Esophagus squamous epithelium (tissue), 5 donors: ENCODE measurements at regions not wholly inside any gene's neighbourhood (a gene's known extent, or its start where the extent isn't known, plus 50 kb on each side); places are given as distances from the start of the nearest gene placed in this dataset.

Source experiments
- DNase-seq: peaks from one replicate; lab custom pipeline; 2025; lab: John Stamatoyannopoulos, UW
- H3K27ac ChIP-seq, 4 donors: fragments of 200-600 bp; sonication (generic); one replicate each; pipeline ENCODE4 v1.5.1; 2016 to 2019; ENCODE audit warnings: mild to moderate bottlenecking in 1 of 4
- H3K27me3 ChIP-seq, 4 donors: fragments of 200-600 bp; sonication (generic); 1 replicate in 3 of 4; 2 replicates in 1 of 4; pipeline versions ENCODE4 v1.5.1 to v1.6.0; 2017 to 2021; ENCODE audit warnings: antibody characterized with exemption in 1 of 4
- H3K36me3 ChIP-seq, 3 donors: fragments of 200-600 bp; sonication (generic); one replicate each; pipeline ENCODE4 v1.5.1; 2016 to 2019
- H3K4me1 ChIP-seq, 3 donors: fragments of 200-600 bp; sonication (generic); one replicate each; pipeline ENCODE4 v1.5.1; 2017 to 2019
- H3K4me3 ChIP-seq, 4 donors: fragments of 200-600 bp; sonication (generic); 1 replicate in 3 of 4; 2 replicates in 1 of 4; pipeline ENCODE4 v1.5.1; 2016 to 2019; ENCODE audit warnings: mild to moderate bottlenecking in 2 of 4, moderate library complexity in 1 of 4
- H3K9me3 ChIP-seq, 3 donors: fragments of 200-600 bp; sonication (generic); one replicate each; pipeline ENCODE4 v1.5.1; 2016 to 2019
- CTCF ChIP-seq, 6 experiments: fragments of 450-650 bp in 4 of 6; fragments of 200-600 bp in 2 of 6; sonication (generic) in 2 of 6; IDR thresholded peaks; one replicate each; pipeline ENCODE4 v1.5.1; 2016 to 2019; ENCODE audit warnings: antibody characterized with exemption in 6 of 6, mild to moderate bottlenecking in 4 of 6, moderate library complexity in 4 of 6
- POLR2A ChIP-seq, 4 donors: fragments of 450-650 bp; IDR thresholded peaks; one replicate each; pipeline ENCODE4 v1.6.1; 2017; ENCODE audit warnings: antibody characterized with exemption in 4 of 4, mild to moderate bottlenecking in 4 of 4, moderate library complexity in 3 of 4
- WGBS, 2 donors: methylation state at CpG; one replicate each; pipeline ENCODE4 v1.1.5; 2018; 5-methylcytosine and 5-hydroxymethylcytosine counted together
- intact Hi-C: fragments of 100-400 bp; cut with DNase I; formaldehyde crosslinking; loops from one replicate; pipeline ENCODE4 v1.15.0; 2022
- donor health status: DM: yes; HTN: yes; CAD: no.

GRCh38 chr4:144556636-144557035 lies 89.3 kb upstream of the HHIP start:
- Histone ChIP-seq H3K4me1 (no peaks in the 10 kb centered on the region), H3K9me3 (no peaks in the 10 kb centered on the region), H3K27me3 (no peaks in the 10 kb centered on the region), H3K4me3 (no peak overlapping the region), H3K27ac (no peak overlapping the region), H3K36me3 (no peaks in the 10 kb centered on the region)
- TF ChIP-seq POLR2A (IDR thresholded peaks at IDR 0.05) (no peak), CTCF (IDR thresholded peaks at IDR 0.05) (no peak)
- DNase-seq, result no peak
- WGBS, 2 donors, result 35 to 57% methylated on average over 1 of the region's 1 CpG
- intact Hi-C loops, result no loop called here

GRCh38 chr4:144557404-144557803 lies 88.6 kb upstream of the HHIP start:
- H3K9me3 ChIP-seq, result no peaks in the 10 kb centered on the region
- no peaks in the 10 kb centered on the region for H3K36me3 ChIP-seq
- no peak for DNase-seq
- H3K27me3 ChIP-seq, result no peaks in the 10 kb centered on the region
- H3K27ac ChIP-seq, result no peak overlapping the region
- intact Hi-C loops, result no loop called here
- no peaks in the 10 kb centered on the region for H3K4me1 ChIP-seq
- no peak overlapping the region for H3K4me3 ChIP-seq
- 64 to 74% methylated on average over 1 of the region's 1 CpG for WGBS, 2 donors
- TF ChIP-seq CTCF (IDR thresholded peaks at IDR 0.05), result no peak

- no peaks in the 10 kb centered on the region for H3K36me3 ChIP-seq
- intact Hi-C loops, result no loop called here
- no peak for TF ChIP-seq CTCF (IDR thresholded peaks at IDR 0.05)
- no peak for TF ChIP-seq POLR2A (IDR thresholded peaks at IDR 0.05)
- H3K9me3 ChIP-seq, result no peaks in the 10 kb centered on the region
- 24 to 52% methylated on average over 8 to 9 of the region's 10 CpGs for WGBS, 2 donors
- no peak overlapping the region for H3K4me3 ChIP-seq
- H3K4me1 ChIP-seq, result no peaks in the 10 kb centered on the region
- no peak for DNase-seq
- H3K27me3 ChIP-seq, result no peaks in the 10 kb centered on the region
- H3K27ac ChIP-seq, result no peak overlapping the region
These were observed 83.8 kb upstream of the HHIP start for GRCh38 chr4:144562019-144562705.

- no peaks in the 10 kb centered on the region for H3K9me3 ChIP-seq
- no peaks in the 10 kb centered on the region for H3K27me3 ChIP-seq
- 32 to 37% methylated on average over 3 of the region's 3 CpGs for WGBS, 2 donors
- TF ChIP-seq POLR2A (IDR thresholded peaks at IDR 0.05) (no peak), CTCF (IDR thresholded peaks at IDR 0.05) (no peak)
- H3K36me3 ChIP-seq, result no peaks in the 10 kb centered on the region
- no peak overlapping the region for H3K4me3 ChIP-seq
- intact Hi-C loops, result no loop called here
- no peaks in the 10 kb centered on the region for H3K4me1 ChIP-seq
- H3K27ac ChIP-seq, result no peak overlapping the region
- DNase-seq, result no peak
These were observed 81.6 kb upstream of the HHIP start for GRCh38 chr4:144564358-144564757.

GRCh38 chr4:144565527-144566195 lies 80.3 kb upstream of the HHIP start:
- no peak overlapping the region for H3K27ac ChIP-seq
- TF ChIP-seq POLR2A (IDR thresholded peaks at IDR 0.05), result no peak
- TF ChIP-seq CTCF (IDR thresholded peaks at IDR 0.05), result no peak
- 71 to 78% methylated on average over 4 of the region's 4 CpGs for WGBS, 2 donors

More at GRCh38 chr4:144565527-144566195, 80.3 kb upstream of the HHIP start:
- DNase-seq, result no peak
- Histone ChIP-seq H3K4me1 (no peaks in the 10 kb centered on the region), H3K4me3 (no peak overlapping the region), H3K36me3 (no peaks in the 10 kb centered on the region), H3K9me3 (no peaks in the 10 kb centered on the region), H3K27me3 (no peaks in the 10 kb centered on the region)
- intact Hi-C loops, result no loop called here
